Loucy (cell line): ENCODE measurements at regions not wholly inside any gene's neighbourhood (a gene's known extent, or its start where the extent isn't known, plus 50 kb on each side); places are given as distances from the start of the nearest gene placed in this dataset.

ENCODE experiments used
- H2AFZ ChIP-seq: fragments of 200-600 bp; sonication (generic); 2 replicates; pipeline ENCODE4 v1.6.0; 2016; ENCODE audit warnings: antibody characterized with exemption, mild to moderate bottlenecking, low read length, moderate library complexity
- H3F3A ChIP-seq: fragments of 200-600 bp; 2 replicates; pipeline ENCODE4 v1.6.0; 2016; ENCODE audit warnings: antibody characterized with exemption, low read depth, mild to moderate bottlenecking
- H3K27me3 ChIP-seq: fragments of 200-600 bp; sonication (generic); 2 replicates; pipeline ENCODE4 v1.6.1; 2014; ENCODE audit warnings: low read length, mild to moderate bottlenecking; ENCODE audit not compliant: insufficient read depth, poor library complexity, severe bottlenecking
- H3K36me3 ChIP-seq: fragments of 200-600 bp; sonication (generic); 2 replicates; pipeline ENCODE4 v1.6.1; 2016; ENCODE audit warnings: low read length; ENCODE audit not compliant: insufficient read depth
- H3K4me1 ChIP-seq: fragments of 200-600 bp; sonication (generic); 2 replicates; pipeline ENCODE4 v1.5.1; 2014; ENCODE audit warnings: low read length, mild to moderate bottlenecking; ENCODE audit not compliant: insufficient read depth, poor library complexity, severe bottlenecking
- H3K4me2 ChIP-seq: fragments of 200-600 bp; sonication (generic); 2 replicates; pipeline ENCODE4 v1.6.0; 2014; ENCODE audit warnings: antibody characterized with exemption, low read length, low read depth, mild to moderate bottlenecking; ENCODE audit not compliant: poor library complexity, severe bottlenecking
- H3K4me3 ChIP-seq: fragments of 200-600 bp; sonication (generic); 2 replicates; pipeline ENCODE4 v1.5.1; 2014; ENCODE audit warnings: low read length, mild to moderate bottlenecking, mixed read lengths; ENCODE audit not compliant: poor library complexity, severe bottlenecking
- H3K79me2 ChIP-seq: fragments of 200-600 bp; sonication (generic); 2 replicates; pipeline ENCODE4 v1.6.1; 2014; ENCODE audit warnings: low read length; ENCODE audit not compliant: insufficient read depth
- H3K9ac ChIP-seq: fragments of 200-600 bp; sonication (generic); 2 replicates; pipeline ENCODE4 v1.6.0; 2014; ENCODE audit warnings: mild to moderate bottlenecking, low read depth, low read length, moderate library complexity; ENCODE audit not compliant: poor library complexity, severe bottlenecking
- H3K9me2 ChIP-seq: fragments of 200-600 bp; sonication (generic); replicated peaks from 2 replicates; pipeline ENCODE4 v1.6.1; 2016; ENCODE audit warnings: low read depth, low read length, mixed read lengths
- H3K9me3 ChIP-seq: fragments of 200-600 bp; sonication (generic); 2 replicates; pipeline ENCODE4 v1.6.1; 2014; ENCODE audit warnings: mild to moderate bottlenecking, antibody characterized with exemption, low read length, low read depth; ENCODE audit not compliant: insufficient read depth
- H4K20me1 ChIP-seq: fragments of 200-600 bp; sonication (generic); 2 replicates; pipeline ENCODE4 v1.6.0; 2014; ENCODE audit warnings: antibody characterized with exemption, low read length, mild to moderate bottlenecking; ENCODE audit not compliant: insufficient read depth, poor library complexity, severe bottlenecking
- EZH2phosphoT487 ChIP-seq: fragments of 200-600 bp; IDR thresholded peaks from 2 replicates; pipeline ENCODE4 v1.6.1; 2018; ENCODE audit warnings: antibody characterized with exemption, mild to moderate bottlenecking, moderate library complexity, borderline replicate concordance
- TF ChIP-seq, protein P1 (sequence below): fragments of 200-600 bp; sonication (generic); conservative IDR thresholded peaks from 2 replicates; pipeline ENCODE4 v1.5.1; 2014; ENCODE audit warnings: mild to moderate bottlenecking, antibody characterized with exemption, low read length

- no peaks in the 10 kb centered on the region for H3K9me2 ChIP-seq
- no peak overlapping the region for H3K4me3 ChIP-seq
- no peaks in the 10 kb centered on the region for H3K36me3 ChIP-seq
- no peaks in the 10 kb centered on the region for H3K4me1 ChIP-seq
- no peaks in the 10 kb centered on the region for H3K79me2 ChIP-seq
- H3K9me3 ChIP-seq = no peaks in the 10 kb centered on the region
- no peak overlapping the region for H3K9ac ChIP-seq
- H3K4me2 ChIP-seq = no peak overlapping the region
- no peaks in the 10 kb centered on the region for H3F3A ChIP-seq
- no peaks in the 10 kb centered on the region for H4K20me1 ChIP-seq
- no peak for TF ChIP-seq EZH2phosphoT487
- TF ChIP-seq, protein P1, sequence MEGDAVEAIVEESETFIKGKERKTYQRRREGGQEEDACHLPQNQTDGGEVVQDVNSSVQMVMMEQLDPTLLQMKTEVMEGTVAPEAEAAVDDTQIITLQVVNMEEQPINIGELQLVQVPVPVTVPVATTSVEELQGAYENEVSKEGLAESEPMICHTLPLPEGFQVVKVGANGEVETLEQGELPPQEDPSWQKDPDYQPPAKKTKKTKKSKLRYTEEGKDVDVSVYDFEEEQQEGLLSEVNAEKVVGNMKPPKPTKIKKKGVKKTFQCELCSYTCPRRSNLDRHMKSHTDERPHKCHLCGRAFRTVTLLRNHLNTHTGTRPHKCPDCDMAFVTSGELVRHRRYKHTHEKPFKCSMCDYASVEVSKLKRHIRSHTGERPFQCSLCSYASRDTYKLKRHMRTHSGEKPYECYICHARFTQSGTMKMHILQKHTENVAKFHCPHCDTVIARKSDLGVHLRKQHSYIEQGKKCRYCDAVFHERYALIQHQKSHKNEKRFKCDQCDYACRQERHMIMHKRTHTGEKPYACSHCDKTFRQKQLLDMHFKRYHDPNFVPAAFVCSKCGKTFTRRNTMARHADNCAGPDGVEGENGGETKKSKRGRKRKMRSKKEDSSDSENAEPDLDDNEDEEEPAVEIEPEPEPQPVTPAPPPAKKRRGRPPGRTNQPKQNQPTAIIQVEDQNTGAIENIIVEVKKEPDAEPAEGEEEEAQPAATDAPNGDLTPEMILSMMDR = no peak
- no peak overlapping the region for H2AFZ ChIP-seq
- no peaks in the 10 kb centered on the region for H3K27me3 ChIP-seq
These were observed 342.5 kb downstream of the EMP1 start for GRCh38 chr12:13539051-13539450.

DNA sequence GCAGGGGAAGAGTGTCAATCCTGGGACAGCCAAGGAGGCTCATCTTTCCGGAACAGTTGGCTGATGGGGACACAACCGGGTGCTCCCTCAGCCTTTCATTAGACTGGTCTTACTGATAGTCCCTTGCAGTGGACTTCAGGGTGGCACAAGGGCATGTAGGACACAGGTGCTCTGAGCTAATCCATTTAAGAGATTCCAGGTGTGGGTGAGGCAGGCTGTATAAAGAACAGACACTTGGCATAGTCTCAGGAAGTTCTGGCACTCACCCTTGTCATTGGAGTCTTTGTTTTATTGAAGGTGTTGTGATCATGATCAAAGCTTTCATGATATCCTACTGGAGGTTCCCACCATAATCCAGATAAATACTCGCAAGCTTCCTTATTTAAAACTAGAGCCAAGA is 341.6 kb downstream of the EMP1 start:
- Histone ChIP-seq H3K9ac (no peak overlapping the region), H3K9me2 (no peaks in the 10 kb centered on the region), H3K4me1 (no peaks in the 10 kb centered on the region), H3K27me3 (no peaks in the 10 kb centered on the region), H3K36me3 (no peaks in the 10 kb centered on the region), H2AFZ (no peak overlapping the region), H4K20me1 (no peaks in the 10 kb centered on the region), H3K4me3 (no peak overlapping the region), H3K4me2 (no peak overlapping the region), H3K79me2 (no peaks in the 10 kb centered on the region), H3K9me3 (no peaks in the 10 kb centered on the region), H3F3A (no peaks in the 10 kb centered on the region)
- TF ChIP-seq EZH2phosphoT487 = no peak
- TF ChIP-seq, protein P1 = no peak

- TF ChIP-seq, protein P1 = no peak
- no peak for TF ChIP-seq EZH2phosphoT487
- H3K9ac ChIP-seq = no peak overlapping the region
- no peaks in the 10 kb centered on the region for H3K27me3 ChIP-seq
- H3F3A ChIP-seq = no peaks in the 10 kb centered on the region
- H2AFZ ChIP-seq = no peak overlapping the region
- H3K9me2 ChIP-seq = no peaks in the 10 kb centered on the region
- H3K4me1 ChIP-seq = no peaks in the 10 kb centered on the region
- no peaks in the 10 kb centered on the region for H3K36me3 ChIP-seq
- H3K79me2 ChIP-seq = no peaks in the 10 kb centered on the region
- no peaks in the 10 kb centered on the region for H4K20me1 ChIP-seq
- no peaks in the 10 kb centered on the region for H3K9me3 ChIP-seq
- no peak overlapping the region for H3K4me2 ChIP-seq
- no peak overlapping the region for H3K4me3 ChIP-seq
These were observed 341.1 kb downstream of the EMP1 start for GRCh38 chr12:13537623-13538022.
